ENCODE measurements at regions not wholly inside any gene's neighbourhood (a gene's known extent, or its start where the extent isn't known, plus 50 kb on each side); places are given as distances from the start of the nearest gene placed in this dataset.

DNA sequence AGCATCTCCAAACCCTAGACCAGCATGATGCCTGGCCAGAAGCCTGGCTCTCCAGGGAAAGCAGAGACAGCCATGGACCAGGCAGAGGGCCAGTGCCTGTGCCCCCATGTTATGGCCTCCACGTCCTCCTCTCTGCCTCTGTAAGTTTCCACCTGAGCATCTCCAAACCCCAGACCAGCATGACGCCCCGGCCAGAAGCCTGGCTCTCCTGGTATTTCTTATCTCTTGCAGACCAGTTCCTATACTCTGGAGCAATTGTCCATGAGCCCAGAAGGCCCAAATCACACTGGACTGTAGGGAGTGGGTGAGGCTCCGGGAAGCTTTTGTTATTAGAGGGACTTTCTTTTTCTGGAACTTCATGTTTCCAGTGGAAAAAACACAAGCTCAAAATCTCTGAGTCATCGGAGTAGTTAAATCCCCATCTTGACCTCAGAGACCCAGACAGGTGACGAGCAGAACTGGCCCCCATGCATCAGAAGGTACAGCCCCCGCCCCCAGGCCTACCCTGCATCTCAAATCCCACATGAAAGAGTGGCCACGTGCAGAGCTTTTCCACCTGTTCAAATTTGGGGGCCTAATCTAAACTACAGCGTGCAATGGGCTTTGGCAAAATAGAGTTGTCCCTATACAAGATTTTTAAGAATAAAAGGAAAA lies 110.2 kb upstream of the FOXQ1 start:
- no peak for DNase-seq
- H3K27ac Mint-ChIP-seq, result no peak overlapping the region

DNA sequence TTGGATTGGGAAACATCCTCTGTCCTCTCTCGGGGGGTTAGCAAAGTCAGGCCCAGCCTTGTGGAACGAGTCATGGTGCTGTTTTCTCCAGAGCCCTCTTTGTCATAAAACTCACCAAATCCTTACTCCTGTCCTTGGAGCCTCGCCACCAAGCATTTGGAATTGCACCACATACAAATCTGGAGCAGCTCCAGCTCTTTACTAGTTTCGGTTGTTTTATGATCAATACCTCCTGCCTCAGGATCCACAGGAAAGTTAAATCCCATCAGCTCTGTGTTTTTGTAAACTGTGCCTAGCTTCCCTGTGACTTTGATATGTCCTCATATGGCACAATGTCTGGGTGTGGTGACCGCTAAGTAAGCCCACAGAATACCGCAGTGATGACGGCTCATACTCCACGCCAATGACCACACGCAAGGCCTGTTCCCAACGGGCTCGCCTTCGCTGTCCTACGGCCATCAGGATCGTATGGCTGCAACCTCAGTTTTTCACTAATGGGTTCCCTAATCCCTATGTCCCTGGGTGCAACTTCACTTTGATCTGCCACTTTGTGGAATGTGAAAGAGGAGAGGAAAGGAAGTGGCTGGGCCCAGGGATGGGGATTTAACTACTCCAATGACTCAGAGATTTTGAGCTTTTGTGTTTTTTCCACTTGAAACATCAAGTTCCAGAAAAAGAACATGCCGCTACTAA lies 111.3 kb upstream of the FOXQ1 start:
- Mint-ChIP-seq H3K27me3 (ENCODE audit: low read depth in 3 of 3) (peaks cover 0 to 6% (median 4%) of the 10 kb centered on the region in 3 donors), H3K4me1 (no peaks in the 10 kb centered on the region), H3K27ac (no peak overlapping the region), H3K4me3 (no peak overlapping the region), H3K36me3 (no peaks in the 10 kb centered on the region), H3K9me3 (peaks cover 0 to 3% (median under 1%) of the 10 kb centered on the region in 6 donors)
- no peak for DNase-seq

More for the DNA sequence above, 110.2 kb upstream of the FOXQ1 start:
- H3K27me3 Mint-ChIP-seq (ENCODE audit: low read depth in 3 of 3), result peaks cover 0 to 3% (median under 1%) of the 10 kb centered on the region in 3 donors
- no peaks in the 10 kb centered on the region for H3K4me1 Mint-ChIP-seq
- peaks cover 0 to 3% (median 0%) of the 10 kb centered on the region in 6 donors for H3K9me3 Mint-ChIP-seq
- no peak overlapping the region for H3K4me3 Mint-ChIP-seq
- no peaks in the 10 kb centered on the region for H3K36me3 Mint-ChIP-seq

DNA sequence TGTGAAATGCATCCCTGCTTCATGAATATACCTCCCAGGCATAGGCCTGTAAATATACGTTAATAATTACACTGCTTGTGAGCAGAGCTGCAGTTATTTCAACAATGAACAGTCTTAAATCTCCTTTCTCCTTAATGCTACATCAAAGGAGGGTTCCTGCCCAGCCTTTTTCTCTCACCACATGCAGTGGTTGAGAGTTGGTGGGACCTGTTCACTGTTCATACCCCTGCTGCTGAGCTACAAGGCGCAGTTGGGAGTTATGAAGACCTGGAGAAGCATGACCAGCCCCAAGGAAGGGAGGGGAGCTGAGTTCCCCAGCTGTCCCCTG lies 111.9 kb upstream of the FOXQ1 start:
- no peak overlapping the region for H3K4me3 Mint-ChIP-seq
- H3K9me3 Mint-ChIP-seq, result peaks cover 0 to 3% (median under 1%) of the 10 kb centered on the region in 6 donors

DNA sequence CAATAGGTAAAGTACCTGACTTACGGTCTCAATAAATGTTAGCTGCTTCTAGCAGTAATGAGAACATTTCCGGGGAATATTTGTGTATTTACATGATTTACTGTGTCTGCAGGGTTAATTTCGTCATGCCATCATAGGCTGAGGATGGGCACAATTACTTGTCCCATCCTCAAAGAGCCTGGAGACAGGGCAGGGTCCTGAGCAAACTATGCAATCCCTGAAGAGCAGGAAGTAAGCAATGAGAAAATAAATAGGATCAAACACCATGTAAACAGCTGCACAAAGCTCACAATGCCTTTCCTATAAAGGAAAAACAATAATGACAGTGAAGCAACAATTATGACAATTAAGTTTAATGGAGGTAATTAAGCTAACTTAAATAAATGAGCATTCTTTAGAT lies 114.6 kb upstream of the FOXQ1 start:
- Mint-ChIP-seq H3K27me3 (ENCODE audit: low read depth in 3 of 3) (peaks cover 0 to 6% (median 5%) of the 10 kb centered on the region in 3 donors), H3K36me3 (no peaks in the 10 kb centered on the region)

More for the DNA sequence above, 111.9 kb upstream of the FOXQ1 start:
- no peak for DNase-seq
- Mint-ChIP-seq H3K36me3 (no peaks in the 10 kb centered on the region), H3K4me1 (no peaks in the 10 kb centered on the region), H3K27ac (no peak overlapping the region), H3K27me3 (ENCODE audit: low read depth in 3 of 3) (peaks cover 0 to 6% (median 4%) of the 10 kb centered on the region in 3 donors)

DNA sequence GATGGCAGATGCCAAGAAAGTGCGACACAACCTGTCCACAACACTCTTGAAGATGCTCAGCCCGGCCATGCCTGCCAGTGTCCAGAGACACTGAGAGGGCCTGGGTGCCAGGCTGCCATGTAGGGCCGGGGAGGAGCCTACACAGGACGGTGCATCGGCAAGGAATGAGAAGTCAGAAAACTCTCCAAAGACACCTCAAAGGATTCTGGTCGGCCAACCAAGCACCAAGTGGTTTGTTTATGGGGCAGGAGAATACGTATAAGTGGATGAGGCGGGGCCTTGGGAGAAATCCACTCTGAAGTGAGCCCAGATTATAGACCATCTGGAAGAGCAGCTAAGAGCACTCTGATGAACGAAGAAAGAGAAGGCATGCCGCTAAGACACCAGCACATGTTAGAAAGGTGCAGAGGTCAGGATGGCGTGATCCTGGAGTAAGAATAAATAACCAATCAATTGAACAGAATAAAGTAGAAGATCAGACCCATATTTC lies 120.7 kb upstream of the FOXQ1 start:
- Mint-ChIP-seq H3K27ac (no peak overlapping the region), H3K36me3 (no peaks in the 10 kb centered on the region), H3K27me3 (ENCODE audit: low read depth in 3 of 3) (peaks cover 0 to 4% (median 2%) of the 10 kb centered on the region in 3 donors), H3K4me3 (no peak overlapping the region), H3K9me3 (peaks cover 0 to 6% (median 1%) of the 10 kb centered on the region in 6 donors), H3K4me1 (no peaks in the 10 kb centered on the region)
- DNase-seq, result no peak

More for the DNA sequence above, 114.6 kb upstream of the FOXQ1 start:
- no peak for DNase-seq
- Mint-ChIP-seq H3K9me3 (peaks cover 0 to 6% (median 2%) of the 10 kb centered on the region in 6 donors), H3K4me3 (no peak overlapping the region), H3K4me1 (no peaks in the 10 kb centered on the region), H3K27ac (no peak overlapping the region)

DNA sequence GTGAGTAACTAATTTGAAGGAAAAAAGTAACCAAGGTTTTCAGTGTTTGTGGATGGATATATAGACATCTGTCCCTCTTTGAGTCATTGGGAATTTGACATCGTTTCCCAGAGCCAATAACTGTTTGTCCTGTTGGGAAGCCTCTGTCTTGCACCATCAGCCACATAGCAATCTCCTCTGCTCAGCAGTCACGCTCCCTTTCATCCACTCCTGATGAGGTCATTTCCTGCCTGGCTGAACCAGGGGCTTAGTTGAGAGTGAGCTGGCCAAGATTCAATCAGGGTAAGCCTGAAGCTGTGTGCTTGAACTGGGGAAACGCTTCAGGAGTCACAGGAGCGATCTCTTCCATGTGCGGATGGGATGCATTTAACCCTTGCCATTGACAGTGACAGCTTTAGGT lies 121.5 kb upstream of the FOXQ1 start:
- Mint-ChIP-seq H3K9me3 (peaks cover 0 to 5% (median 1%) of the 10 kb centered on the region in 6 donors), H3K4me1 (no peaks in the 10 kb centered on the region), H3K27me3 (ENCODE audit: low read depth in 3 of 3) (peaks cover 0 to 2% (median 0%) of the 10 kb centered on the region in 3 donors), H3K27ac (no peak overlapping the region), H3K36me3 (no peaks in the 10 kb centered on the region), H3K4me3 (no peak overlapping the region)
- no peak for DNase-seq

DNA sequence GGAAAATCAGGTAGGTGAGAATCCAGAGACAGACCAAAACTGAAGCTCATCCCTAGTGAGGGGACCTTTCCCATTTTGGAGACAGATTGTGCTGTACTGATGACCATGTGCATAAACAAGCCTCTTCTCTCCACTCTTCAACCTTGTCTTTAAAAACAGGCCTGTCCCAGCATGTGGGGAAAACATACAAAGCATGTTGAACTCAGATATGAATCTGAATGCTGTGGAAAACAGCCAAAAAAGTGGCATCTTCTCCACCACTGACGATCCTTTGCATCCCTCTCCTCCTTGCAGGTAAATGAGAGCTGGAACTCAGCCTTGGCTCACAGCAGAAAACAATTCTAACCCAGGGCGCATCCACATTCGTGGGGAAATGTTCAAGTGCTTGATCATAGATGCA lies 123.7 kb upstream of the FOXQ1 start:
- Mint-ChIP-seq H3K9me3 (no peaks in the 10 kb centered on the region), H3K4me1 (no peaks in the 10 kb centered on the region), H3K27ac (no peak overlapping the region), H3K4me3 (no peak overlapping the region), H3K36me3 (no peaks in the 10 kb centered on the region), H3K27me3 (ENCODE audit: low read depth in 3 of 3) (no peaks in the 10 kb centered on the region)
- DNase-seq, result no peak

DNA sequence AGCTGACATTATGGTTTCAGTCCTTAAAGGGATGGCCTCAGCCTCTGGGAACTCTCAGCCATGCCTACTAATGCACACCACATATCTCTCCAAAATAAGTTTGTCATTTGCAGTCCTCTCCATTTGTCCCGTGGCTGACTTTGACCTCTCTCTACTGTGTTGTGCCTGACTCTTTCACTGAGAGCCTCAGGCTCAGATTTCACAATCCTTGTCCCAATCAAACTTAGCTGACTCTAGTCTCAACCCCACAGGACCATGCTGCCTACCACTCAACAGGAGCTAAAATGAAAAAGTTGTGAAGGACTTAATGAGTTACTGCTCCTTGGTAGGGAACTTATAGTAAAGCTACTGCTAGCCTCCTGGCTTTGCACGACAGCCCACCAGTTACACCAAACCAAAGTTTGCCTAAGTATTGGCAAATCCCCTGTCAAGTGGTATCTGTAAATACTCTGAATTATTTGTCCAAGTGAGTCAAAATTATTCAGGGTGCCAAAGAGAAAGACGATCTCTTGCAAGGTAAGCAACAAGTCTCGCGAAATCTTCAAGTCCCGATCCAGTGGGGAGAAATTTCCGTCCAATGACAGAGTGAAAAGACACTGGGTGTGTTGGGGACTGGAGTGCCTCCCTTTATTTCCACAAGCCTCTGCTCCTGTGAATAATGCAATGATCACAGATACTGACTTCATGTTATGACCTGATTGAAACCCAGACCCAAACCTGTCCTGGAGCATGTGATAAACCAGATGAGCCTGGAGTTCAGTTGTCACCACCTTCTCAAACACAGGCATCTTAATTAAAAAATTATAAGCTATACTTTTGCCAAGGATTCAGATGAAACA lies 124.4 kb upstream of the FOXQ1 start:
- H3K4me3 Mint-ChIP-seq, result no peak overlapping the region
- no peaks in the 10 kb centered on the region for H3K9me3 Mint-ChIP-seq
- no peak overlapping the region for H3K27ac Mint-ChIP-seq
- no peaks in the 10 kb centered on the region for H3K27me3 Mint-ChIP-seq (ENCODE audit: low read depth in 3 of 3)
- H3K36me3 Mint-ChIP-seq, result no peaks in the 10 kb centered on the region
- DNase-seq, result no peak
- no peaks in the 10 kb centered on the region for H3K4me1 Mint-ChIP-seq

DNA sequence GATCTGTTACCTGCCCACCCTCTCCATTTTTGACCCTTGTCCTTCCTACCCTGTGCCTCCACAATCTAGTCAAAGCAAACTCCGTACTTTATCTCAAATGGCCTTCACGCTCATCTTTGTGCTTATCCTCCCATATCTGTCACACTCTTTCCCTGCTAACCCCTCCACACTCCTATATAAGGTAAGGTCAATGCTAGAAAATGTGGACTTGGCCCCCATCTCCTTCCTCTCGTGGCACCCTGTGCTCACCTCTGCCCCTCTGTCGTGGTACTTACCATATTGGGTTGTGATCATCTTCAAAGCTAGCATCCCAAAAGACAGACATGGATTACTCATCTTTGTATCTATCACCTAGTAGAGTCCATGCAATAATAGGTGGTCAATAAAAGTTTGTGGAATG lies 127.6 kb upstream of the FOXQ1 start:
- H3K9me3 Mint-ChIP-seq, result peaks cover 0 to 2% (median 0%) of the 10 kb centered on the region in 6 donors
- no peaks in the 10 kb centered on the region for H3K4me1 Mint-ChIP-seq
- no peak overlapping the region for H3K27ac Mint-ChIP-seq
- DNase-seq, result no peak
- H3K36me3 Mint-ChIP-seq, result no peaks in the 10 kb centered on the region
- H3K4me3 Mint-ChIP-seq, result no peak overlapping the region
- H3K27me3 Mint-ChIP-seq (ENCODE audit: low read depth in 3 of 3), result no peaks in the 10 kb centered on the region

DNA sequence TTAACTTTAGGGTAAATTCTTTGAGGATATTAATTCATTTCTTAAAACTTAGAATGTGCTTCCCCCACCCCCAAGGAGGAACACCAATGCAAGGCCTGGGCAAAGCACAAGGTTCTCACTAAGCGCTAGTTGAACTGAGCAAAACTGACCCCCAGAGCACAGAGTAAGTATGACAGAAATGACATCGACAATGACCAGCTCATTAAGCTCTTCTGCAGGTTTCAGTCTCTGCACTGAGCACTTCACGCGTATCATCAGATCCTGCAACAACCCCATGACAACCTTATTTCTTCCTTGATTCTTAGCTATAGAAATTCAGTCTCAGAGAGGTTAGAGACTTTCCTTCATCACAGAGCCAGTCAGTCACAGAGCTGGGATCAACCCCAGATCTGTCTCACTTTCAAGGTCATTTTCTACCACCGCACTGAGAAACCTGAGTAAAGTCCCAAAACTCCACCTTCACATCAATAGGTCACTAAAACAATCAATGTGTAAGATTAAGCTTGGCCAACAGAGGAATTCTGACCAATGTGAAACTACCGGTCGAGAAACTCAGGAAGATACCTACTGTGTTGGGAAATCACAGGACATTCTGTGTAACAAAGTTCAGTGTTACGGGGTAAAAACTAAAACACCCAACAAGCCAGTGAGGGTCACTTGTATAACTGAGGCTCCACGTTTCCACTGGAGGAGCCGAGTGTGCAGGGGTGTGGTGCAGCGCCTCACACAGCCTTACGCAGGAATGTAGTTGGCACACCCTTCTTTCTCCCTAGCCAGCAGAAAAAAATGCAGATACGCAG lies 129.0 kb upstream of the FOXQ1 start:
- Mint-ChIP-seq H3K4me1 (no peaks in the 10 kb centered on the region), H3K9me3 (peaks cover 0 to 2% (median 0%) of the 10 kb centered on the region in 6 donors), H3K36me3 (no peaks in the 10 kb centered on the region)

DNA sequence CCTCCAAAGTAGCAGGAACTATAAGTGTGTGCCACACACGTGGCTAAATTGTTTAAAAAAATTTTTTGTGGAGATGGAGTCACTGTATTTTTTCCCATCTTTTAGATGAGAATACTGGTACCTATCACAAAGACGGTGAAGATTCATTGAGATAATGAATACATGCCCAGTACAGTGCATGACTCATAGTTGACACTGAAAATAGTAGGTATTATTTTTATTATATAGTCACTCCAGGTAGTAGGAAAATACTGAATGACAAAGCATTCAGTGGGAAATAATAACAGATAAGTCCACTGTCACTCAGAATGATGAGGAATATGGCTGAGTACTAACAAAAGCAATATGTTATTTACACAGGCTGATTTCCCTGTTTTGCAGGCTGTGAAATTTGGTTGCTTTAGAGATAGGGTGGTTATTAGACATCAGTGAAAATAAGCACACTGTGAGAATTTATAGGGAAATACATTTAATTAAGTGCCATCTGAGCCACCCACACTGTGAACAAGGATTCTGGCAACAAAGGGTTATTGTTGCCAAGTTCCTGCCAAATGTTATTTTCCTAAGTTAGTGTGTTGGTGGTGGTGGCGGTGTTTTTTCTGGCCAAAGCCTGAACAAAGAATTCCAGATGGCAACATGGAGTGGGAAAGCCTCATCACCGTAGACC lies 129.8 kb upstream of the FOXQ1 start:
- H3K36me3 Mint-ChIP-seq, result no peaks in the 10 kb centered on the region
- no peaks in the 10 kb centered on the region for H3K4me1 Mint-ChIP-seq
- peaks cover 0 to 3% (median 1%) of the 10 kb centered on the region in 3 donors for H3K27me3 Mint-ChIP-seq (ENCODE audit: low read depth in 3 of 3)
- DNase-seq, result no peak
- no peak overlapping the region for H3K4me3 Mint-ChIP-seq
- peaks cover 0 to 3% (median 0%) of the 10 kb centered on the region in 6 donors for H3K9me3 Mint-ChIP-seq
- no peak overlapping the region for H3K27ac Mint-ChIP-seq

More for the DNA sequence above, 129.0 kb upstream of the FOXQ1 start:
- peaks cover 0 to 1% (median 0%) of the 10 kb centered on the region in 3 donors for H3K27me3 Mint-ChIP-seq (ENCODE audit: low read depth in 3 of 3)
- no peak overlapping the region for H3K4me3 Mint-ChIP-seq
- no peak overlapping the region for H3K27ac Mint-ChIP-seq
- no peak for DNase-seq

DNA sequence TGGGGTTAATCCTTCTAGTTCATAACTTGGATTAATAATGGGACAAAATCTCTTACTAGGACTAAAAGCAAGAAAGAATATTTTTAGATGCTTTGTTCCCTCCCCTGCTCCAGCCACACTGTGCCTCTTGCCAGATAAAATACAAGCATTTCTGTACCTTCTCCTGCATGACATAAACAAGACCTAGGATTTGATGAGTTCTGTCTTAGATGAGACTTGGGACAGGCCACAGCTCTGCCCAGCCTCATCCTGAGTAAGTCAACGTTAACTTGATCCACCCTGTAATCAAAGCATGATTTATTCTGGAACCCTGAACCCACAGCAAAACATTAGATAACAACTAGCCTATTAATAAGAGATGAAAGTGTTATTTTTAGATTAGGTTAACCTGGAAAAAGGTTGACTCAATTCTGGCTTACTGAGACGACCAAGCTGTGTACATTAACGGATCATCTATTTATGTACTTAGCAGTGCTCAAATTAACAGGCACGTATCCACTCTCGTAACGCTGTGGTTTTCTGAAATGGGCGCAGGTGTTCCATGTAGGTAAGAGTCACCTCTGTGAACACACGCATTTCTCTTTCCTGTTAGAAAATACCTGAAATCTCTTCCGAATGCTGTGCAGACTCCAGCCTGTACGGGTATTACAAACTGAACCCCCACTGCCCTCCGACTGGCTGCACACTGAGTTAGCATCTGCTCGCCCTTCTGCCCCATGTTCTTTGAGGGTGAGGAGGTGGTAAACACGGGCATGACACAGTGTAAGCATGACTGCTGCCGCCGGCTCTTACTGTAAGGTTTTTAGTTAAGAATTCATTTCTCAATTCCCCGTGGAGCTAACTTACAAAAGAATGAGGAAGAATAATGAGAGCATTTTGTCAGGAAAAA lies 132.1 kb upstream of the FOXQ1 start:
- Mint-ChIP-seq H3K9me3 (peaks cover 0 to 5% (median 0%) of the 10 kb centered on the region in 6 donors), H3K4me1 (no peaks in the 10 kb centered on the region), H3K27me3 (ENCODE audit: low read depth in 3 of 3) (peaks cover 0 to 3% (median 2%) of the 10 kb centered on the region in 3 donors)

More for the DNA sequence above, 132.1 kb upstream of the FOXQ1 start:
- Mint-ChIP-seq H3K27ac (no peak overlapping the region), H3K36me3 (no peaks in the 10 kb centered on the region), H3K4me3 (no peak overlapping the region)
- no peak for DNase-seq

Measured in immature natural killer cell (primary cell).